Liver (tissue), 3 donors: ENCODE measurements at regions not wholly inside any gene's neighbourhood (a gene's known extent, or its start where the extent isn't known, plus 50 kb on each side); places are given as distances from the start of the nearest gene placed in this dataset.
"Not testable (repeated sequence)": the region's sequence is repeated elsewhere in the genome, so short reads cannot be mapped to it uniquely, and the experiment has no call there.

ENCODE experiments used
- CTCF ChIP-seq: fragments of 150-350 bp; IDR thresholded peaks from 2 replicates; pipeline ENCODE4 v1.5.1; 2017; ENCODE audit warnings: improper control_type of control experiment, low read depth, low read length; ENCODE audit not compliant: missing input control
- GABPA ChIP-seq, 2 donors: IDR thresholded peaks in 1 of 2; conservative IDR thresholded peaks in 1 of 2; 2 replicates each; pipeline ENCODE4 v1.6.1; 2016; ENCODE audit warnings: antibody characterized with exemption in 2 of 2, mild to moderate bottlenecking in 1 of 2, moderate library complexity in 1 of 2
- JUND ChIP-seq, 2 donors: IDR thresholded peaks; 2 replicates each; pipeline ENCODE4 v1.6.1; 2016; ENCODE audit warnings: antibody characterized with exemption in 2 of 2
- MAX ChIP-seq: IDR thresholded peaks from 2 replicates; pipeline ENCODE4 v1.6.1; 2016; ENCODE audit warnings: antibody characterized with exemption
- RAD21 ChIP-seq, 2 donors: IDR thresholded peaks; 2 replicates each; pipeline ENCODE4 v1.6.1; 2016; ENCODE audit warnings: antibody characterized with exemption in 2 of 2, mild to moderate bottlenecking in 2 of 2
- REST ChIP-seq: IDR thresholded peaks from 2 replicates; pipeline ENCODE4 v1.6.1; 2016; ENCODE audit warnings: antibody characterized with exemption, mild to moderate bottlenecking
- donor health status: healthy.
- donor health status: healthy.

- TF ChIP-seq CTCF; GABPA (IDR thresholded peaks at IDR 0.05 in 1 of 2, conservative IDR thresholded peaks at IDR 0.05 in 1 of 2); JUND (IDR thresholded peaks at IDR 0.05); RAD21 (IDR thresholded peaks at IDR 0.05); REST; MAX: not testable (repeated sequence)
These were observed 102.4 kb upstream of the STX18 start for GRCh38 chr4:4644277-4644676.
